ENCODE measurements at regions not wholly inside any gene's neighbourhood (a gene's known extent, or its start where the extent isn't known, plus 50 kb on each side); places are given as distances from the start of the nearest gene placed in this dataset.

DNA sequence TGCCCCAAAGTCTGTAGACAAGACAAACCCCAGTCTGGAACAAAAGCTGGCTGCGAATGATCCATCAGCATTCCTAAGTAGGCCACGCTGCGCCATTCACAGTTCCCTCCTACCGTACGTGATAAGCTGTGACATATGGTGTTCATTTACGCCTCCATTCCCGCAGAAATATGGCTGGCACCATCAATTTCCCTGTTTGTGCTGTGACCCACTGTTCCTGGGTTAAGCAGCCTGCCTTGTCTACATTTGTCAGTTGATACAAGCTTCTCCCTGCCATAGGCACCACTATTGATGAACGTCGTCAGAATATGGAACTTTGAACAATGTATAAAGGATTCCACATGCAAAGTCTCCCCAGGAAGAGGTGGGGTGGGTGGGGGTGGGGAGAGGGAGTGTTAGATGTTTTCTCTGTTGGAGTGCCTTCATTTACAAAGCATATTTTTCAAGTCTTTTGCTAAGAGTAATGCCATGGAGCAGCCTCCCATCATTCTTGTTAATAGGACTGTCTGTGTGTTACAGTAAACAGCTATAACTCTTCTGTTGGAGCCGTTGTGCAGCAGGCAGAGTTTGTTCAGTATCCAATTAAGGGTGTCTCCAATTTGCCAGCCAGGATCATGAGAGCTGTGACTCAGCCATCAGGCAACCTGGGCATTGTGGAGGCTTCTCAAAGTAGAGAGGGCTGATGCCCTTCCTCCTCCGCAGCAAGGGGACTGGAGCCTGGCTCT is 294.6 kb downstream of the TMEM114 start:
- POLR2A ChIA-PET: no interaction called here
- CTCF ChIA-PET: no interaction called here

DNA sequence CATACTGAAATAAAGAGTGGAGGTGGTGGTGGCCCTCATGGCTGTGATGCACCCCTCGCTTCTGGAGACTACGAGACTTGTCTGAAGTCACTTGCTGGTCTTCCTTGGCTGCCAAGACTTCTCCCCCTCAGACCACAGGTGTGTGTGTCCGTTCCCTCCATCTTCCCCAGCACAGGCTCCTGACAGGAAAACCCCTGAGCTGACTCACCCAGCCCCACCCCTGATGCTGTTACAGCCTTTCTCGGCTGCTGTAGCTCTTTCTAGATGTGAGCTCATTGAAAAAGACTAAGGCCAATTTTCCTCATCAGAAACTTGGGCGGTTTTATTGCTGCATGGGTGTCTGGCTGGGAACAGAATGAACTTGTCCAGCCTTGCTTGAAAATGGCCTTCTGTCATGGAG is 296.9 kb downstream of the TMEM114 start:
- CTCF ChIA-PET: no interaction called here
- POLR2A ChIA-PET: no interaction called here

DNA sequence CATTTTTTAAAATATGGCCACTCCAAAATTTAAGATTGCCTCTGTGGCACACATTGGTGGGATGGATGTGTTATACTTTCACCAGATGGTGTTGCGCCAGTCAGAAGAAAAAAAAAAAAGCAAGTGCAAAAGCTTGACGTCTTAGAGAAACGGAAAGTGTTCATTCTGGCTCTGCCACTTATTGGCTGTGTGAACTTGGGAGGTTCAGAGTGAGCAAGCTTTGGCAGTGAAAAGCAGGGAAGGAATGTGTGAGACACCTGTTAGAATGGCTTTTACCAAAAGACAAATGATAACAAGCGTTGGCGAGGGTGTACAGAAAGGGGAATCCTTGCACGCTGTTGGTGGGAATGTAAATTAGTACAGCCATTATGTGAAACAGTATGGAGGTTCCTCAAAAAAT is 298.0 kb downstream of the TMEM114 start:
- ChIA-PET POLR2A (no interaction called here), CTCF (no interaction called here)

DNA sequence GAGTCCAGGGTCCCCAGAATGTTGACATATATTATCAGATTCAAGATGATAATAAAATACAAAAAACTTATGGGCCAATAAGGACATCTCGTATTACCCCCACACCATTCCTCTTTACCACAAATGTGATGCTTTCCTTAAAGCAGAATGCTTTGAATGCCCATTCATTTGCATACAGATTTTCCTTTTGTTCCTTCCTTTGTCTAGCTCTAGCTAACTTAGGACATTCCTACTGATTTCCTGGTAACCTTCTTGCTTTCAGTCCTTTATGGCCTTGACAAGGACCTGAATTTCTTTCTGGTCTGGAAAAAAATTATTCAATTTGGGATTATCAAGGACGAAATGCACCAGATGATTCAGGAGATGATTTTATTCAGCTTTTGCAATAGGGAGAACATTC is 304.0 kb downstream of the TMEM114 start:
- ChIA-PET POLR2A (no interaction called here), CTCF (no interaction called here)

DNA sequence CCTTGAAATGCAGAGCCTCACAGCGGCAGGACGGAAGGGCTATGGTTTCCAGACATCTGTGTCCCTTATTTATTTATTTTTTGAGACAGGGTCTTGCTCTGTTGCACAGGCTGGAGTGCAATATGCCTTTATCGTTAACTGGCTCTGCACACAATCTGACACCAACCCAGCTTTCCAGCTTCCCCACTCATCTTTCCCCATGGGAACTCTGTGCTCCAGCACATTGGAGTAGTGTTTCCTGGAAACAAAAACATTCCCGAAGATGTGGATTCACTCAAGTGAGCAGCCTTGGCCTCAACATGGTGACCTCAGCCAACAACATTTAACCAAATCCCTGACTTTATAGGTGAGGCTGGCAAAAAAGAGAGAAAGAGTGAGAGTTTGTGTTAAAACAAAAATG is 307.1 kb downstream of the TMEM114 start:
- CTCF ChIA-PET: no interaction called here
- POLR2A ChIA-PET: no interaction called here

DNA sequence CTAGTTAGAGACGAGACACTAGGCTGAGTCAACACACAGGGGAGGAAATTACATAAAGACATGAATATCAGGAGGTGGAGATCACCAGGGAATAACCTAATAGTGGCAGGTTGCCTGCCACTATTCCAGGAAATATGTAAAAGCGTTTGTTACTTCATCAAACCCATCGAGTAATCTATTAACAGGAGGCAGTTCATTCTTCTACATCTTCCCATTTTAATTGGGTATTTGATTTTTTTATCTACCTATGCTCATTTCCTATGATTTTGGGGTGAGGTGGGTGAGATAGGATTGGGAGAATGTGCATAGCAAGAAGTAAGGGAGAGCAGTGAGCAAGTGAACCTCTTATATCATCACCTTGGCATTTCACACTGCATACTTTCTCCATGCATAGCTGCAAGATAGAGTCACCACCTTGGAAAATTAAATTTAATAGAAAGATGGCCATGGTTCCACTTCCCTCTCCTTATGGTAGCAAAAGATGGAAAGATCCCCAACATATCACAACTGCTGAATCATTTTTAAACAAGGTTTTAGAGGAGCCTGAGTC is 312.2 kb downstream of the TMEM114 start:
- POLR2A ChIA-PET: no interaction called here
- CTCF ChIA-PET: no interaction called here

DNA sequence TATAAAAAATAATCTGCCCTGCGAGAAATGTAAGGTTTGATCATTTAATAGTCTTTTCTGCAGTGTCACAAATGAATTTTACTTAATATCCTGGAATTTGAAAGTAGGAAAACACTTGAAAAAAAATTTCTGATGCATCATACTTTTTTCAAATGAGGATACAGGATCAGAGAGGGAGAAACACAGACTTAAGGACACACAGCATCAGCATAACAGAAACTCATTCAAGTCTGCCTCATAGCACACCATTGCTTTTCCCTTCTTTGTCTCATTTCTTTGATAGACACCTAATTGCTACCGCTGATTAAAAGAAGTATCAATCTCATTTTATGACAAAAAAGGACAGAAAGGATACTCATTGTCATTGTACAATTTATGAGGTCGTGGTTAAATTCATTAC is 319.0 kb downstream of the TMEM114 start:
- ChIA-PET CTCF (no interaction called here), POLR2A (no interaction called here)

DNA sequence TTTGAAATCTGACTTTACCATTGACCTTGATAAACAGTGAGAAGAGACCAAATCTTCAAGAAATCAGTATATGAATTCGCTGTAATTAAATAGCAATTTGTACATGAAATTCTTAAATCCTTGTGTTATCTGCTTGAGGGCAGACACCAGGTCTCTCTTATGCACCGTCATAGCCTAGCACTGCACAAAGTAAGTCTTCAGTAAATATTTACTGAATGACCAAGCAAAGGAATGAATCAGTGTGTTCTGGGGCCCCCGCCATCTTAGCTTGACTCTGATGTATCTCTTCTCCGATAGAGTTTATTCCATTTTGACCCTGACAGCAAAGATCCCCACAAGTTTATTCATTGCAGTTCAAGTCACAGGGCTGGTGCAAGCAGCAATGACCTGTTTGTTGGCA is 328.0 kb downstream of the TMEM114 start:
- CTCF ChIA-PET: no interaction called here
- POLR2A ChIA-PET: no interaction called here

DNA sequence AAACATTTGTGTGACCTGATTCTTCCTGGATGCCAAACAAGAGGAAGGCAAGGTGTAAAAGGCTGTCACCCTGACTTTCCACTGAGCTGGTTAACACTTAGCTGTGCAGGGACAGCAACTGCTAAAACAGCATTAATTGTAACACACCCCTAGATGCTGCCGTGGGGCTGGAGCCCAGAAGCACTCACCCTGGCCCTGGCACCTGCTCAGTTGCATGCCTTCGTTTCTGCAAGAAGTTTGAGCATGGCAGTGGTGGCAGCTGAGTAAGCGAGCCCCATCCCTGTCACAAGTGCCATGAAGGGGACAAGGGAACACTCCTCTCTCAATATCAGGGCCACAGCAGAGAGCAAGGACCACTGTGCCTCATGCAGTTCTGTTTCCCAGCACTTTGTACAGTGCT is 330.2 kb downstream of the TMEM114 start:
- POLR2A ChIA-PET: no interaction called here
- CTCF ChIA-PET: no interaction called here

DNA sequence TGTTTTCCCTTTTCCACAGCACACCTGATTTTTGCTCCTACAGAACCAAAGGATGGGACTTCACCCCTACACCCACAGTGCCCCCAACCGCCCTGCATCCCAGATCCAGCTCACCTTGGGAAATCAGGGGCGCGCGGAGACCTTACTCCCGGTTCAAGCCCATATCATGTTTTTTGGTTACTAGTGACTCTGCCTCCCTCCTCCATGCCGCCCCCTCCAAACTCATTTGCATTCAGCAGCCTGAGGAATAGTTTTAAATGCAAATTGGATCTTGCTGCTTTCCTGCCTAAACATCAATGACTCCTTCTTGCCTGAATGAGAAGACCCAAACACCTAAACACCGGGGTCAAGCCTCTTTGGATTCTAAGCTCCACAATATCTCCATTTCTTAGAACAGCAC is 331.8 kb downstream of the TMEM114 start:
- CTCF ChIA-PET: no interaction called here
- POLR2A ChIA-PET: no interaction called here

DNA sequence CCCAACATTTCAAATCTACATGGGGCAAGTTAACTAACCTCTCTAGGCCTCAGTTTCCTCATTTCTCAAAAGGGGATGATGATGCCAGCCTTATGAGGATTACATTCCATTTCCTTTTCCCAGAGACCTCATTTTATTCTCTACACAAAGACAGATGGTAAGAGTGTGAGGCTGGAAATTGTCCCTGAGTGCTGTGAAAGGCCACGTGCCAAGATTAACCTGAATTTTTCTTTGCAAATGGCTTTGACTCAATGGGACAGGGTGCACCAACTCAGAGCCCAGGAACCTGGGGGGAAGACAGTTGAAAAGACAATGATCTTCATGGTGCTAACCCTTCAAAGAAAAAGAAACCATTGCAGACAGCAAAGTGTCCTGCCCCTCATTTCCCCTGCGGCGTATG is 332.8 kb downstream of the TMEM114 start:
- CTCF ChIA-PET: no interaction called here
- POLR2A ChIA-PET: no interaction called here

DNA sequence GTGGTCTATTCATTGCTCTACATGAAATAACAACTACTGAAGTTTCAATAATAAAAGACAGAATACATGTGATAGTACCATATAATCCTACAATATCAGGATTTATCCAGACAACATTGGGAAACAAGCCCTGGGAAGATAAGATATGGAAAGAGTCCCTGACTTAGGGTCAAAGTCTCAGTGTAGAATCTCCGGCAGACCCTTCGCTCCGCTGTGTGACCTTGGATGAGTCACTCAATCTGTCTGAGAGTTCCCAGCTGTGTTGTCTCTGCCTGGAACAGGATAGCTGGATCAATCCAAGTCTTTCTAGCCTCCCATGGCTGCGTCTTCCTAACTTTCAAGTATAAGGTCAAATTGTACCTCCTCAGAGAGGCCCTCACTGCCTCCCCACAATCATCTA is 335.9 kb downstream of the TMEM114 start:
- ChIA-PET POLR2A (no interaction called here), CTCF (no interaction called here)

DNA sequence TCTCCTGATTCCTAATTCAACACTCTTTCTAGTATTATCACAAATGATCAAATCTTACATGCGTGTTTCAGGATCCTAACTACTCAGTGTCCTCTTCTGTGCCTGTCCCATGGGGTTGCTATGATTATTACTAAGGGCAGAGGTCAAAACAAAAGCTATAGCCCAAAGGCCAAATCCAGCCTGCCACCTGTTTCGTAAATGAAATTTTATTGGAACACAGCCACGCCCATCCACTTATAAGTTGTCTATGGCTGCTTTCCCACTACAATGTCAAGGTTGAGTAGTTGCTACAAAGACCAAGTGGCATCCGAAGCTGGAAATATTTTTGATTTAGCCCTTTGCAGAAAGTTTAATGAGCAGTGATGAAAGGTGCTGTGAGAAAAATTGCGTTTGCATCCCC is 336.6 kb downstream of the TMEM114 start:
- ChIA-PET CTCF (no interaction called here), POLR2A (no interaction called here)

DNA sequence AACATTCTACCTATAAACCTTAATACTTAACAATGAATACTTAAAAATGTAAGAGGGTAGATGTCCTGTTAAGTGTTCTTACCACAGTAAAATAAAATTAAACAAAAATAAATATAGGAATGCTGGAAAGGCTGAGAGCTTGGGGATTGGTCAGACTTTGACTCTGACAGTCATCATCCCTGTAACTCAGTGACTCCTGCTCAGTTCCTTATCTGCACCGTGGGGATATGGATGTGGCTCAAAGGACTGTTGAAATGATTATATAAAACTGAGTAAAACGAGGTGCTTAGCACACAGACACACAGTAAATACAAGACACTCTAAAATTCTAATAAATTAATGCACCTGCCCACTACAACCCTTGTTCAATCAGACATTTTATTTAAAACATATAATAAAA is 338.6 kb downstream of the TMEM114 start:
- POLR2A ChIA-PET: no interaction called here
- CTCF ChIA-PET: no interaction called here

DNA sequence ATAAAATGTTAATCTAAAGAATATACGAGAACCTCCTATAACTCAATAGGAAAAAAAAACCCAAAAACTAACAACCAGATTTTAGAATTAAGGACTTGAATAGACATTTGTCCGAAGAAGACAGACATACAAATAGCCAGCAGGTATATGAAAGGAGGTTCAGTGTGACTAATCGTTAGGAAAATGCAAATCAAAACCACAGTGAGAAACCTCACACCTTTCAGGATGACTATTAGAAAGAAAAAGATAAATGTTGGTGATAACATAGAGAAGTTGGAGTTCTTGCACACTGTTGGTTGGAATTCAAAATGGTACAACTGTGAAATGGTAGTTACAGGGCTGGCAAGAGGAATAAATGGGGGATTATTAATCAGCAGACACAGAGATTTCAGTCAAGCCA is 339.0 kb downstream of the TMEM114 start:
- ChIA-PET POLR2A (no interaction called here), CTCF (no interaction called here)

DNA sequence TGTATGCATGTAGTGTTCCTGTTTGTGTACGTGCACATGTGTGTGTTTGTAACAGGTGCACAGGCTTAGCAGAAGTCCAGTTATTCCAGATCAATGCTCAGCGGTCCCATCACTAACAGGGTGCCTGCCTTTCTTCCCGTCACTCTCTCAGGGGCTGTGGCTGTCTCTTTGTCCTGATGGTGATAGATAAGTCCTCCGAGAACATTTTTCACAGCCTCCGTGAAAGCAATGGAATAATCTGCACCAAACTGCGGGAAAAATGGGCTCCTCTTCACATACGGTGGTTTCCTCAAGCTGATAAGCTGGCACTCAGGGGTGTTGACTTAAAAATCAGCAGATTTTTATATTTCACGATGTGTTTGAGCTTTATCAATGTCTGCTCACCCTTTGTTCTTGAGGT is 342.3 kb downstream of the TMEM114 start:
- ChIA-PET POLR2A (no interaction called here), CTCF (no interaction called here)

DNA sequence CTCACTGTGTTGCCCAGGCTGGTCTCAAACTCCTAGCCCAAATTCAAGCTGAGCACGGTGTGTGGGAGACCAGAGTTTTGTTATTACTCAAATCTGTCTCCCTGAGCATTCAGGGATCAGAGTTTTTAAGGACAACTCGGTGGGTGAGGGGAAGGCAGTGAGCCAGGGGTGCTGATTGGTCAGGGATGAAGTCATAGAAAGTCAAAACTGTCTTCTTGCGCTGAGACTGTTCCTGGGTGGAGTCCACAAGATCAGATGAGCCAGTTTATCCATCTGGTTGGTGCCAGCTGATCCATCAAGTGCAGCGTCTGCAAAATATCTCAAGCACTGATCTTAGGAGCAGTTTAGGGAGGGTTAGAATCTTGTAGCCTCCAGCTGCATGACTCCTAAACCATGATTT is 346.3 kb downstream of the TMEM114 start:
- POLR2A ChIA-PET: no interaction called here

DNA sequence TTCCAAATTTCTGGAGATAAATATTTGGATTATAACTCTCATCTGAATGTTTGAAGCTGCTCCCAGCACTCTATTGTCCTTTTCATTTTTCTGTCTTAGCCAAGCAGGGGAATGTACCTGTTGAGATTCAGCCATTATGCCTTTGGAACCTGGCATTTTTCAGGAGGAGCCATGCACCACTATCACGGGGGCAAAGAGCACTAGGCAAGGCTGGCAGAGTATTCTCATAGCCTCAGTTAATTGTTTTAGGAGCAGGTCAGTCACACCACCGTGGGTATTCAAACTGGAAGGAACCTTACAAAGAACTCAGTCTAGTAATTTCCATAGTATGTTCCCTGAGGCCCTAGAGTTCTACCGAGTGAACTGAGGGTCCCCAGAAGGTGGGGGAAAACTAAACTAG is 348.9 kb downstream of the TMEM114 start:
- ChIA-PET POLR2A (no interaction called here), CTCF (no interaction called here)

More for the DNA sequence above, 346.3 kb downstream of the TMEM114 start:
- CTCF ChIA-PET: no interaction called here

DNA sequence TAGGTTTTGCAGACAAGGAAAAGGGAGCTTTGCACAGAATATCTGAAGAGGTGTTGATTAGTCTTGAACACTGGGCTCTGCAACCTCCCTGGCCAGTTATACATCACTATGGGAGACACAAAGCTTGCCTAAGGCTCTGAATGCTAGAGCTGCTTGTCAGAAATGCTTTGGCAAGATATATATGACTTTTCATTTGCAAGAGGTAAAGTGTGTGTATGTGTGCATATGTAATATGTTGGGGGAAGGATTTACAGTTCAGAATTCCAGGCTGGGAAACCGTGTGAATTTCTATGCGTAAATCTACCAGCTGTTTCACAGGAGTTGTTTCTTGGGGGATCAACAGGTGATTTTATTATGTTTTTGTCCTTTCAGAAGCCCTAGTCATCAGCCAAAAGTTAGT is 350.9 kb downstream of the TMEM114 start:
- ChIA-PET CTCF (no interaction called here), POLR2A (no interaction called here)

DNA sequence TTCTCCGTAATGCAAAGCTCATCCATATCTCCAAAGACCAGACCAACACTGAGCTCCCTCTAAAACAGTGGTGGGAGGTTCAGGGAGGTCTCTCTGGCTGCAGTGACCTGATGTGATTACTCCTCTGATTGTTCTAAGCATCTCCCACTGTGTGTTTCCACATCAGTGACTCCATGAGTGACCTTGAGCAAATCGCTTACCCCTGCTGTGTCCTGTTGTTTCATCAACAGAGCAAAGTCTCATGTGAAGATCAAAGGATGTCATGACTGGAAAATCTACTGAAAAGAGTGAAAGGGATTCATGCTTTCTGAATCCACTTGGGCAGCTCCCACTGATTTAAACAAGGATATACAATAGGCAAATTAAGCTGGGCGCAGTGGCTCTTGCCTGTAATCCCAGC is 352.9 kb downstream of the TMEM114 start:
- ChIA-PET POLR2A (no interaction called here), CTCF (no interaction called here)

DNA sequence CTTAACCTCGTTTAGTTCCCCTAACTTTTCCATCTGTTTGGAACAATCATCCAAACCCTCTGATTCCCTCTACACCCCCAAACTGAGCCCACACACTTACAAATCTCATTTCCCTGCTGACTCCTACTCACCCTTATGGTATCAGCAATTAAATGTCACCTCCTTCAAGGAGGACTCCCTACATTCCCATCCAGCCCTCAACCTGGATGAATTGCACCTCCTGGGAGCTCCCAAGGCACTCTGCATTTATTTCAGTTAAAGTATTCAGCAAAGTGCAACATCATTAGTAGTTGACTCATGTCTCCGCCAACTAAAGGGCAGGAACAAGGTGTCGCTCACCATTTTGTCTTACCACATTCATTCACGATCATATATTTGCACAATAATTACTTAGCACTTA is 353.5 kb downstream of the TMEM114 start:
- POLR2A ChIA-PET: no interaction called here
- CTCF ChIA-PET: no interaction called here

DNA sequence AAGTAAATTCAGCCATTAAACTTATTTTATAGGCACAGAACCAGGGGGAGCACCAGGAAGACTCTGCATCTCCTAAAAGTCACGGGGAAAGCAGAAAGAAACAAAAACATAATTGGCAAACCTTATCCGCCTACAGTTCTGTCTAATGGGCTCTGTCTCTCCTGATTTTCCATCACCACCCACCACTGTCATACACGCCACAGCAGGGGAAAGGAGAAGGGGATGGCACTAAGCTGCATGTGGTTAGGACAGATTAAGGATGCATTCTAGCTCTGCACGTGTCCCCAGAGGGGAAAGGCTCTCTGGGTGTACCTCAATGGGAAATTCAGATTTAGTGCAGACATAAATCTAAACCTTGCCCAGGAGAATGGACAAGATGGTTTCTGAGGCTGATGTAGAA is 359.8 kb downstream of the TMEM114 start:
- ChIA-PET POLR2A (no interaction called here), CTCF (no interaction called here)

DNA sequence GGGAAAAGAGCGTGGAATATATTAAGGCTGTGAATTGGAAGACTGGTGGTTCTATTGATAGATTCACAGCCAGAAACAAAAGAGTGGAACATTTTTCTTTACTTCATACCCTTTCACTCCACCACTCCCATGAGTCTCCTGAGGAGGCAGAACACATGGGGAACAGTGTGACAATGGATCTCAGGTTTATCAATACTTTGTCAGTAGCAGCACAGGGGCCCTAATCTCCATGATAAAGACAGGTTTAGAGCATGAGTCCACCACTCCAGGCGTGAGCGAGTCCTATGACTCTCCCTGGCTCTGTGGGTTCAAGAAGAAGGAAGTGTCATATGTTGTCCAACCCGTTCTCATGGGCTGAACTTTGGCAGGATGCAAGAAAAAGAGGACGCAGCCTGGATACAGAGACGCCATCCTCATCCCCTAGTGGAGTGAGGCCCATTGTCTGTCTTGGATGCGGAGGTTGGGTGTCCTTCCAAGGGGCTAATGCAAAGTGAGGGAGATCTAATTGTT is 361.2 kb downstream of the TMEM114 start:
- ChIA-PET CTCF (no interaction called here), POLR2A (no interaction called here)
